Heart right ventricle (tissue), 16 donors: ENCODE measurements at regions not wholly inside any gene's neighbourhood (a gene's known extent, or its start where the extent isn't known, plus 50 kb on each side); places are given as distances from the start of the nearest gene placed in this dataset.

Experiments used
- ATAC-seq, 8 donors: fragments of 200-7000 bp; cut with Tn5 transposase; one replicate each; pipeline ENCODE4 v1.9.1; 2020; ENCODE audit warnings: mild to moderate bottlenecking in 8 of 8, moderate library complexity in 8 of 8, moderate number of reproducible peaks in 1 of 8
- DNase-seq, 2 donors: peaks; one replicate each; pipeline ENCODE4 v3.0.0-alpha.2; 2020
- H3K27ac ChIP-seq, 10 donors: fragments of 200-600 bp; sonication (generic) in 2 of 10; one replicate each; pipeline versions ENCODE4 v1.5.0 to v1.8.0; 2020 to 2022; ENCODE audit warnings: mild to moderate bottlenecking in 3 of 10
- H3K27me3 ChIP-seq, 7 donors: fragments of 200-600 bp; one replicate each; pipeline ENCODE4 v1.8.0; 2021 to 2022; ENCODE audit warnings: mild to moderate bottlenecking in 2 of 7
- H3K36me3 ChIP-seq, 9 donors: fragments of 200-600 bp; sonication (generic) in 1 of 9; one replicate each; pipeline versions ENCODE4 v1.5.0 to v1.8.0; 2020 to 2022; ENCODE audit warnings: mild to moderate bottlenecking in 2 of 9
- H3K4me1 ChIP-seq, 9 donors: fragments of 200-600 bp; sonication (generic) in 1 of 9; one replicate each; pipeline versions ENCODE4 v1.5.0 to v1.8.0; 2020 to 2022; ENCODE audit warnings: mild to moderate bottlenecking in 4 of 9
- H3K4me3 ChIP-seq, 10 donors: fragments of 200-600 bp; sonication (generic) in 2 of 10; one replicate each; pipeline versions ENCODE4 v1.5.0 to v1.8.0; 2020 to 2022; ENCODE audit warnings: mild to moderate bottlenecking in 7 of 10, moderate library complexity in 2 of 10
- H3K9me3 ChIP-seq, 11 donors: fragments of 200-600 bp in 10 of 11; sonication (generic) in 2 of 11; one replicate each; pipeline versions ENCODE4 v1.5.0 to v1.8.0; 2013 to 2022; ENCODE audit warnings: mild to moderate bottlenecking in 2 of 11, control low read depth in 1 of 11, moderate library complexity in 1 of 11
- CTCF ChIP-seq, 9 donors: fragments of 200-600 bp; sonication (generic) in 2 of 9; IDR thresholded peaks; one replicate each; pipeline versions ENCODE4 v1.5.0 to v1.8.0; 2021 to 2022; ENCODE audit warnings: antibody characterized with exemption in 9 of 9, mild to moderate bottlenecking in 5 of 9, moderate library complexity in 1 of 9
- WGBS, 2 donors: extraction: QIAGEN DNeasy Blood & Tissue Kit; methylation state at CpG; one replicate each; pipeline ENCODE4 v1.1.7; 2013; ENCODE audit warnings: inconsistent platforms in 1 of 2; 5-methylcytosine and 5-hydroxymethylcytosine counted together
- intact Hi-C, 10 donors: fragments of 100-400 bp; cut with DNase I; formaldehyde crosslinking; loops; one replicate each; pipeline versions ENCODE4 v1.11.1 to v1.14.2; 2022
- donor health status: Arrhythmogenic right ventricular cardiomyopathy.
- donor health status: ischemic (EF 13 %, LVEDD 7.1; RV severe dilation, severe dysfunction).
- donor health status: healthy with polysubstance abuse.
- donor health status: DM: no; HTN: yes; CAD: no.
- donor health status: DM: no; HTN: no; CAD: no.
- donor health status: ischemic (EF 25% LVEDD 6.9; RV normal size, moderate dysfunction).
- donor health status: ischemic (EF 25% LVEDD 5.7; RV mildly dilated, moderate dysfunction).
- donor health status: healthy.
- donor health status: DM: yes; HTN: yes; CAD: no.
- donor health status: Ischemic cardiomyopathy.
- donor health status: ischemic (EF 35%, LVEDD 5.7; RV mildly dilated, moderate dysfunction).
- donor health status: nonischemic (EF 11% LVEDD 7.7; RV severe dilation, severe dysfunction).
- donor health status: DM: yes; HTN: yes; CAD: no.
- donor health status: PGD.
- donor health status: ischemic (EF 29% LVEDD 5.4; RV normal size, mild dysfunction).
- donor health status: nonischemic (EF 23%, LVEDD 6.1; RV moderate dilation, normal function).

GRCh38 chr5:6088706-6089105 is 289.6 kb downstream of the MED10 start:
- ATAC-seq (no peak), DNase-seq (no peak)
- no peak overlapping the region for H3K4me3 ChIP-seq
- H3K36me3 ChIP-seq = no peaks in the 10 kb centered on the region
- H3K9me3 ChIP-seq = no peaks in the 10 kb centered on the region
- 84 to 87% methylated on average over 2 of the region's 2 CpGs for WGBS, 2 donors
- no peak for TF ChIP-seq CTCF (IDR thresholded peaks at IDR 0.05)
- H3K27me3 ChIP-seq = no peaks in the 10 kb centered on the region
- H3K27ac ChIP-seq = no peak overlapping the region
- intact Hi-C loops = no loop called here
- no peaks in the 10 kb centered on the region for H3K4me1 ChIP-seq

GRCh38 chr5:6087576-6087975 is 290.8 kb downstream of the MED10 start:
- H3K36me3 ChIP-seq = no peaks in the 10 kb centered on the region
- WGBS, 2 donors = 86% methylated on average over 12 of the region's 12 CpGs
- no peak for TF ChIP-seq CTCF (IDR thresholded peaks at IDR 0.05)
- H3K4me3 ChIP-seq = no peak overlapping the region
- ATAC-seq (no peak), DNase-seq (no peak)
- intact Hi-C loops = no loop called here
- H3K9me3 ChIP-seq = no peaks in the 10 kb centered on the region
- H3K27ac ChIP-seq = no peak overlapping the region
- no peaks in the 10 kb centered on the region for H3K27me3 ChIP-seq
- no peaks in the 10 kb centered on the region for H3K4me1 ChIP-seq

- Histone ChIP-seq H3K36me3 (no peaks in the 10 kb centered on the region), H3K4me1 (no peaks in the 10 kb centered on the region), H3K27ac (no peak overlapping the region), H3K27me3 (no peaks in the 10 kb centered on the region), H3K4me3 (no peak overlapping the region), H3K9me3 (no peaks in the 10 kb centered on the region)
- intact Hi-C loops = no loop called here
- TF ChIP-seq CTCF (IDR thresholded peaks at IDR 0.05) = no peak
- ATAC-seq (no peak), DNase-seq (no peak)
- 89 to 93% methylated on average over 4 of the region's 4 CpGs for WGBS, 2 donors
Measured at GRCh38 chr5:6086871-6087270, 291.5 kb downstream of the MED10 start.

- intact Hi-C loops = no loop called here
- no peak for DNase-seq
- Histone ChIP-seq H3K27ac (no peak overlapping the region), H3K4me3 (no peak overlapping the region), H3K9me3 (no peaks in the 10 kb centered on the region), H3K27me3 (no peaks in the 10 kb centered on the region), H3K4me1 (no peaks in the 10 kb centered on the region), H3K36me3 (no peaks in the 10 kb centered on the region)
- no peak for ATAC-seq
- WGBS, 2 donors = 76 to 80% methylated on average over 9 of the region's 9 CpGs
- TF ChIP-seq CTCF (IDR thresholded peaks at IDR 0.05) = no peak
Measured at GRCh38 chr5:6085341-6085860, 292.9 kb downstream of the MED10 start.
